ENCODE measurements at regions not wholly inside any gene's neighbourhood (a gene's known extent, or its start where the extent isn't known, plus 50 kb on each side); places are given as distances from the start of the nearest gene placed in this dataset.

GRCh38 chr10:10078446-10078845 lies 939.2 kb upstream of the CELF2 start:
- TF ChIP-seq POLR2A (IDR thresholded peaks at IDR 0.05) = no peak
- TF ChIP-seq, protein P1, sequence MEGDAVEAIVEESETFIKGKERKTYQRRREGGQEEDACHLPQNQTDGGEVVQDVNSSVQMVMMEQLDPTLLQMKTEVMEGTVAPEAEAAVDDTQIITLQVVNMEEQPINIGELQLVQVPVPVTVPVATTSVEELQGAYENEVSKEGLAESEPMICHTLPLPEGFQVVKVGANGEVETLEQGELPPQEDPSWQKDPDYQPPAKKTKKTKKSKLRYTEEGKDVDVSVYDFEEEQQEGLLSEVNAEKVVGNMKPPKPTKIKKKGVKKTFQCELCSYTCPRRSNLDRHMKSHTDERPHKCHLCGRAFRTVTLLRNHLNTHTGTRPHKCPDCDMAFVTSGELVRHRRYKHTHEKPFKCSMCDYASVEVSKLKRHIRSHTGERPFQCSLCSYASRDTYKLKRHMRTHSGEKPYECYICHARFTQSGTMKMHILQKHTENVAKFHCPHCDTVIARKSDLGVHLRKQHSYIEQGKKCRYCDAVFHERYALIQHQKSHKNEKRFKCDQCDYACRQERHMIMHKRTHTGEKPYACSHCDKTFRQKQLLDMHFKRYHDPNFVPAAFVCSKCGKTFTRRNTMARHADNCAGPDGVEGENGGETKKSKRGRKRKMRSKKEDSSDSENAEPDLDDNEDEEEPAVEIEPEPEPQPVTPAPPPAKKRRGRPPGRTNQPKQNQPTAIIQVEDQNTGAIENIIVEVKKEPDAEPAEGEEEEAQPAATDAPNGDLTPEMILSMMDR (IDR thresholded peaks at IDR 0.05) = no peak
- no peak for TF ChIP-seq EP300 (IDR thresholded peaks at IDR 0.05)
- TF ChIP-seq POLR2AphosphoS5 (IDR thresholded peaks at IDR 0.05) = no peak
